Liver (tissue), 3 donors: ENCODE measurements at regions not wholly inside any gene's neighbourhood (a gene's known extent, or its start where the extent isn't known, plus 50 kb on each side); places are given as distances from the start of the nearest gene placed in this dataset.

Source experiments
- CTCF ChIP-seq: fragments of 150-350 bp; IDR thresholded peaks from 2 replicates; pipeline ENCODE4 v1.5.1; 2017; ENCODE audit warnings: improper control_type of control experiment, low read depth, low read length; ENCODE audit not compliant: missing input control
- EGR1 ChIP-seq, 2 donors: IDR thresholded peaks; 2 replicates each; pipeline ENCODE4 v1.6.1; 2016 to 2018; ENCODE audit warnings: antibody characterized with exemption in 2 of 2, low read depth in 2 of 2
- FOXA1 ChIP-seq: IDR thresholded peaks from 2 replicates; pipeline ENCODE4 v1.6.1; 2016; ENCODE audit warnings: antibody characterized with exemption
- HNF4A ChIP-seq, 2 donors: conservative IDR thresholded peaks; 2 replicates each; pipeline ENCODE4 v1.6.1; 2016; ENCODE audit warnings: antibody characterized with exemption in 2 of 2, mild to moderate bottlenecking in 2 of 2
- JUND ChIP-seq, 2 donors: IDR thresholded peaks; 2 replicates each; pipeline ENCODE4 v1.6.1; 2016; ENCODE audit warnings: antibody characterized with exemption in 2 of 2
- MAX ChIP-seq: IDR thresholded peaks from 2 replicates; pipeline ENCODE4 v1.6.1; 2016; ENCODE audit warnings: antibody characterized with exemption
- NR2F2 ChIP-seq: IDR thresholded peaks from 2 replicates; pipeline ENCODE4 v1.6.1; 2016; ENCODE audit warnings: antibody characterized with exemption
- RAD21 ChIP-seq, 2 donors: IDR thresholded peaks; 2 replicates each; pipeline ENCODE4 v1.6.1; 2016; ENCODE audit warnings: antibody characterized with exemption in 2 of 2, mild to moderate bottlenecking in 2 of 2
- REST ChIP-seq: IDR thresholded peaks from 2 replicates; pipeline ENCODE4 v1.6.1; 2016; ENCODE audit warnings: antibody characterized with exemption, mild to moderate bottlenecking
- RXRA ChIP-seq, 2 donors: IDR thresholded peaks; 2 replicates each; pipeline ENCODE4 v1.6.1; 2017 to 2018; ENCODE audit warnings: antibody characterized with exemption in 2 of 2, mild to moderate bottlenecking in 1 of 2
- SP1 ChIP-seq: IDR thresholded peaks from 2 replicates; pipeline ENCODE4 v1.6.1; 2018; ENCODE audit warnings: antibody characterized with exemption, mild to moderate bottlenecking
- TAF1 ChIP-seq: conservative IDR thresholded peaks from 2 replicates; pipeline ENCODE4 v1.6.1; 2016; ENCODE audit warnings: antibody characterized with exemption, mild to moderate bottlenecking
- YY1 ChIP-seq: IDR thresholded peaks from 2 replicates; pipeline ENCODE4 v1.6.1; 2016; ENCODE audit warnings: antibody characterized with exemption, mild to moderate bottlenecking
- ZBTB33 ChIP-seq: IDR thresholded peaks from 2 replicates; pipeline ENCODE4 v1.6.1; 2016; ENCODE audit warnings: antibody characterized with exemption
- donor health status: healthy.
- donor health status: healthy.

GRCh38 chr2:88809216-88809615 is 117.7 kb downstream of the RPIA start:
- no peak for TF ChIP-seq REST
- TF ChIP-seq CTCF = no peak
- no peak for TF ChIP-seq YY1
- TF ChIP-seq TAF1 = no peak
- TF ChIP-seq ZBTB33 = no peak
- TF ChIP-seq MAX = no peak
- TF ChIP-seq SP1 = no peak
- no peak for TF ChIP-seq JUND (IDR thresholded peaks at IDR 0.05)
- no peak for TF ChIP-seq NR2F2
- TF ChIP-seq FOXA1 = no peak
- TF ChIP-seq RAD21 (IDR thresholded peaks at IDR 0.05) = no peak
- no peak for TF ChIP-seq RXRA (IDR thresholded peaks at IDR 0.05)
- no peak for TF ChIP-seq HNF4A (conservative IDR thresholded peaks at IDR 0.05)
- no peak for TF ChIP-seq EGR1 (IDR thresholded peaks at IDR 0.05; ENCODE audit: low read depth in 2 of 2)
